Endodermal cell (in vitro differentiated cells): ENCODE measurements at regions not wholly inside any gene's neighbourhood (a gene's known extent, or its start where the extent isn't known, plus 50 kb on each side); places are given as distances from the start of the nearest gene placed in this dataset.
A peak's percentile ranks its signal among the peaks of the same experiment; 100 is the strongest.

Experiments used
- DNase-seq: peaks from one replicate; pipeline ENCODE4 v3.0.0-alpha.2; 2017
- H3K27ac ChIP-seq: 2 replicates; pipeline ENCODE4 v1.5.1; 2013; ENCODE audit warnings: mild to moderate bottlenecking, low read depth, low read length, moderate library complexity
- H3K27me3 ChIP-seq: 2 replicates; pipeline ENCODE4 v1.6.1; 2013; ENCODE audit warnings: mild to moderate bottlenecking, low read length, moderate library complexity; ENCODE audit not compliant: insufficient read depth, control insufficient read depth, poor library complexity, severe bottlenecking
- H3K36me3 ChIP-seq: 2 replicates; pipeline ENCODE4 v1.7.0; 2013; ENCODE audit warnings: mild to moderate bottlenecking, low read length, moderate library complexity; ENCODE audit not compliant: control insufficient read depth, insufficient read depth
- H3K4me1 ChIP-seq: one replicate; pipeline ENCODE4 v1.7.0; 2013; ENCODE audit warnings: low read length; ENCODE audit not compliant: control insufficient read depth, insufficient read depth
- H3K4me3 ChIP-seq: 2 replicates; pipeline ENCODE4 v1.5.1; 2013; ENCODE audit warnings: mild to moderate bottlenecking, low read length, moderate library complexity
- H3K9ac ChIP-seq: 2 replicates; pipeline ENCODE4 v1.6.1; 2013; ENCODE audit warnings: mild to moderate bottlenecking, low read length, moderate library complexity; ENCODE audit not compliant: poor library complexity, severe bottlenecking; ENCODE audit errors: extremely low read depth
- H3K9me3 ChIP-seq: 2 replicates; pipeline ENCODE4 v1.6.1; 2013; ENCODE audit warnings: mild to moderate bottlenecking, low read length, moderate library complexity; ENCODE audit not compliant: control insufficient read depth
- H3K27ac Mint-ChIP-seq: 2 replicates; pipeline ENCODE4 v1.8.0; 2020; ENCODE audit warnings: mixed read lengths
- H3K27me3 Mint-ChIP-seq: 2 replicates; pipeline ENCODE4 v1.8.0; 2021; ENCODE audit warnings: mild to moderate bottlenecking, mixed read lengths; ENCODE audit not compliant: insufficient read depth
- H3K36me3 Mint-ChIP-seq: 2 replicates; pipeline ENCODE4 v1.8.0; 2020; ENCODE audit warnings: low read depth, mixed read lengths
- H3K4me1 Mint-ChIP-seq: 2 replicates; pipeline ENCODE4 v1.8.0; 2020; ENCODE audit warnings: mixed read lengths
- H3K4me3 Mint-ChIP-seq: 2 replicates; pipeline ENCODE4 v1.8.0; 2020; ENCODE audit warnings: mild to moderate bottlenecking, moderate library complexity, mixed read lengths
- H3K9me3 Mint-ChIP-seq: 2 replicates; pipeline ENCODE4 v1.8.0; 2020; ENCODE audit warnings: mild to moderate bottlenecking, mixed read lengths
- CTCF ChIP-seq: fragments of 200-600 bp; sonication (generic); conservative IDR thresholded peaks from 2 replicates; pipeline ENCODE4 v1.5.0; 2021; ENCODE audit warnings: antibody characterized with exemption, mild to moderate bottlenecking
- WGBS, 2 experiments: methylation state at CpG; one replicate each; pipeline versions ENCODE4 v1.1.5 to v1.1.7; 2013; ENCODE audit warnings: missing lambda C conversion rate in 2 of 2, mixed read lengths in 1 of 2; ENCODE audit not compliant: insufficient coverage in 1 of 2, insufficient read length in 1 of 2; 5-methylcytosine and 5-hydroxymethylcytosine counted together

GRCh38 chr13:84339456-84339855, 457.2 kb upstream of the SLITRK1 start:
- no peaks in the 10 kb centered on the region for H3K4me1 ChIP-seq
- no peaks in the 10 kb centered on the region for H3K27me3 ChIP-seq
- H3K9ac ChIP-seq: no peak overlapping the region
- no peak for DNase-seq
- Mint-ChIP-seq H3K36me3 (no peaks in the 10 kb centered on the region), H3K27ac (no peak overlapping the region), H3K9me3 (no peaks in the 10 kb centered on the region), H3K27me3 (no peaks in the 10 kb centered on the region), H3K4me1 (no peaks in the 10 kb centered on the region), H3K4me3 (no peak overlapping the region)
- no peaks in the 10 kb centered on the region for H3K9me3 ChIP-seq
- H3K4me3 ChIP-seq: no peak overlapping the region
- H3K27ac ChIP-seq: no peak overlapping the region
- TF ChIP-seq CTCF: no peak
- H3K36me3 ChIP-seq: no peaks in the 10 kb centered on the region

- H3K36me3 Mint-ChIP-seq: no peaks in the 10 kb centered on the region
- no peak overlapping the region for H3K4me3 ChIP-seq
- H3K4me1 Mint-ChIP-seq: no peaks in the 10 kb centered on the region
- H3K9ac ChIP-seq: no peak overlapping the region
- H3K4me3 Mint-ChIP-seq: no peak overlapping the region
- no peak overlapping the region for H3K27ac Mint-ChIP-seq
- H3K4me1 ChIP-seq: no peaks in the 10 kb centered on the region
- DNase-seq: no peak
- H3K27me3 Mint-ChIP-seq: no peaks in the 10 kb centered on the region
- no peaks in the 10 kb centered on the region for H3K36me3 ChIP-seq
- H3K9me3 ChIP-seq: no peaks in the 10 kb centered on the region
- H3K27me3 ChIP-seq: no peaks in the 10 kb centered on the region
- no peak for TF ChIP-seq CTCF
- no peaks in the 10 kb centered on the region for H3K9me3 Mint-ChIP-seq
- H3K27ac ChIP-seq: no peak overlapping the region
- WGBS, 2 experiments: 86 to 91% methylated on average over 1 to 2 of the region's 2 CpGs
These were observed 450.1 kb upstream of the SLITRK1 start for GRCh38 chr13:84332346-84332745.

- H3K27me3 Mint-ChIP-seq: no peaks in the 10 kb centered on the region
These were observed 433.3 kb upstream of the SLITRK1 start for GRCh38 chr13:84315527-84315926.

More at GRCh38 chr13:84315527-84315926, 433.3 kb upstream of the SLITRK1 start:
- 32 to 64% methylated on average over 4 of the region's 4 CpGs for WGBS, 2 experiments
- no peak for TF ChIP-seq CTCF
- Mint-ChIP-seq H3K36me3 (no peaks in the 10 kb centered on the region), H3K4me3 (no peak overlapping the region), H3K9me3 (no peaks in the 10 kb centered on the region), H3K27ac (no peak overlapping the region), H3K4me1 (no peaks in the 10 kb centered on the region)
- no peaks in the 10 kb centered on the region for H3K36me3 ChIP-seq
- H3K4me1 ChIP-seq: no peaks in the 10 kb centered on the region
- peak overlapping the region; percentile 36 for H3K27ac ChIP-seq
- no peaks in the 10 kb centered on the region for H3K9me3 ChIP-seq
- H3K9ac ChIP-seq: no peak overlapping the region
- DNase-seq: no peak
- H3K27me3 ChIP-seq: no peaks in the 10 kb centered on the region
- H3K4me3 ChIP-seq: no peak overlapping the region
